GM18505 (cell line): ENCODE measurements at regions not wholly inside any gene's neighbourhood (a gene's known extent, or its start where the extent isn't known, plus 50 kb on each side); places are given as distances from the start of the nearest gene placed in this dataset.

ENCODE experiments used
- ATAC-seq: cut with Tn5 transposase; IDR thresholded peaks from one replicate; pipeline ENCODE4 v1.9.1; 2021; ENCODE audit not compliant: unreplicated experiment
- POLR2A ChIP-seq: IDR thresholded peaks from 4 replicates; pipeline ENCODE4 v1.6.1; 2011; ENCODE audit warnings: borderline replicate concordance; ENCODE audit not compliant: insufficient read depth, insufficient read length; ENCODE audit errors: extremely low read depth

DNA sequence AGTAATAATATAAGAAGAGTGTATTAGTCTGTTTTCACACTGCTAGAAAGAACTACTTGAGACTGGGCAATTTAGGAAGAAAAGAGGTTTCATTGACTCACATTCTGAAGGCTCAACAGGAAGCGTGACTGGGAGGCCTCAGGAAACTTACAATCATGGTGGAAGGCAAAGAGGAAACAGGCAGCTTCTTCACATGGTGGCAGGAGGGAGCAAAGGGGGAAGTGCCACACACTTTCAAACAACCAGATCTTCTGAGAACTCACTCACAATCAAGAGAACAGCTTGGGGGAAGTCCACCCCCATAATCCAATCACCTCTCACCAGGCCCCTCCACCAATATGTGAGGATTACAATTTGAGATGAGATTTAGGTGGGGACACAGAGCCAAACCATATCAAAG, 212.5 kb upstream of the HDAC9 start:
- ATAC-seq, result no peak
- no peak for TF ChIP-seq POLR2A

GRCh38 chr7:18287482-18287881, 208.1 kb upstream of the HDAC9 start:
- no peak for TF ChIP-seq POLR2A
- ATAC-seq, result no peak

DNA sequence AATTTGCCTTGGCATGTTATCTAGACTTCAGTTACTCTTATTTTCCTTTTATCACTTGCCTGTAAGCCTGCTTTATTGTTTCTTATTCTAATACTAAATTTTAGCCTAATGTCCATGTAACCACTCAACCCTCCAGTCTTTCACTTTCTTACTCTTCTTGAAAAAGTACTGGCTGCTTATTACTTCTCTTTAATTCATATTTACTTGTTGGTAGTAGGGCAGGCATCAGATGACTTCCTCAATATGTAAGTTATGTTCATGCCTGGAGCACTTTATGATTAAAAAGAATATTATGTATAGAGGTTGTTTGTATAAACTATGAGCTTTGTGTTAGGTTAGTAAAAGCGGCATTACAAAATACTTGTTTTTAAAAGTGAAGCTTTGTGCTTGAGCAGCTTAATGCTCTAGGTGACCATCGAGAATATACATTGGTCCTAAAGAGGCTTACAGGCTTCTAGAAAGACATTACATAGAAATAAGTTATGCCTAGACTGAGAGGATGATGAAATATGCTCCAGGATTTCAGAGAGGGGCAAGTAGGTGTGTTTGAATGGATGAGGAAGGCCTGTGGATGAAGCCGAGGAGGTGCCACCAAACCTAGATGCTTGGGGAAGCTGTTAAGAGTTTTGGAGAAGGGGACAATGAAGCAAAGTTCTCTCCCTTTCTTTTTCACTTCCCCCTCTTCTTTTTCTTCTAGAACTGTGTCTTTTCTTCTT, 207.1 kb upstream of the HDAC9 start:
- ATAC-seq, result no peak
- no peak for TF ChIP-seq POLR2A

- no peak for ATAC-seq
Observed at GRCh38 chr7:18289788-18290187, 205.8 kb upstream of the HDAC9 start.

DNA sequence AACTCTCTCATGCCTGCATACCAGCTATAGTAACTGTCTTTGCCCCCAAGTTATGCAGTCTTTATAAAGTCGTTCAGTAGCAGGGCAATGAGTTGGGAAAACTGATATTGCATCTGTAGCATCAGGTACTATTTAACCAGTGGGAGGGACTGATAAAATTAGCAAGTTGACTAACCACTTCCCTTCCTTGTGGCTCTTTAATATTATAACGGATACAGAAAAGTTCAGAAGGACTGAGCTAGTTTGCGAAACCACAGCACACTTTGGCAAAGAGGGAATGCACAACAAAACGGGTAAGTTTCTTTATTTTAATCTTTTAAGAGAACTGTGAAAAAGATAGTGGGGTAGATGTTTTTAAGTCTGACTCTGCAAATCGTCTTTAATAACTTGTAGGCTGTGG, 205.3 kb upstream of the HDAC9 start:
- no peak for TF ChIP-seq POLR2A
- ATAC-seq, result peak; percentile 57

More at GRCh38 chr7:18289788-18290187, 205.8 kb upstream of the HDAC9 start:
- TF ChIP-seq POLR2A, result no peak

GRCh38 chr7:18290865-18291264, 204.7 kb upstream of the HDAC9 start:
- TF ChIP-seq POLR2A, result no peak
- ATAC-seq, result no peak

DNA sequence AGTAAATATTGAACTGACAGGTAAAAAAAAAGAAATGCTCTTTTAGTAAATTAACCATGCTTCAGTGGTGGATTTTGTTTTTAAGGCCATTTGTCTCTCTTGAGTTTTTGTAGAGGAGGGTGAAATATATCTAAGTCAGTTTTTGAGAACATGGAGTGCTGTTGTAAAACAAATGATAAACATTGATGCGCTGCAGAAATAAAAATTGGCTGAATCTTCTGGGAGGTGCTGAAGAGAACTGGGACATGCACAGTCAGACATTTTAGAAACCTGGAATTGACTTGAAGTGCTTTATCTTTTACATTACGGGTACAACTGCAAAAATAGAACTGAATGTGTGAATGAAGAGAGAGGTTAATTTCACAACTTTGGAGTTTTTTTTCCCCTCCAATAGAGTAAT, 203.0 kb upstream of the HDAC9 start:
- no peak for ATAC-seq
- TF ChIP-seq POLR2A, result no peak

DNA sequence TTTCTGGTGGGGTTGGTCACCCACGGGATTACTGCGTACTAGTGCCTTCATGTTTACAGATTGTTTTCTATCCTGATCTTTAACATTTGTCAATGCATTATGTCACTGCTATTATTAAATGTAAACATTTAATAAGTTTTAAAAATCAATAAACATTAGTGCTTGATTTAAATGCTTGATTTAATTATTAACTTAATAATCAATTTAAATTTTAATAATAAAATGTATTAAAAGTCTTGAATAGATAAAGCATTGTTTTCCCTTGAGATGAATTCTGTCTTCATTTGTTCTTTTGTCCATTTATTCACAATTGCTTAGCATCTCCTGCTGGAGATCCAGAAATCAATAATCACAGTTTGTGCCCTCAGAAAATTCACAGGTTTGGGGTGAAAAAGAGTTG, 201.8 kb upstream of the HDAC9 start:
- no peak for TF ChIP-seq POLR2A
- no peak for ATAC-seq

DNA sequence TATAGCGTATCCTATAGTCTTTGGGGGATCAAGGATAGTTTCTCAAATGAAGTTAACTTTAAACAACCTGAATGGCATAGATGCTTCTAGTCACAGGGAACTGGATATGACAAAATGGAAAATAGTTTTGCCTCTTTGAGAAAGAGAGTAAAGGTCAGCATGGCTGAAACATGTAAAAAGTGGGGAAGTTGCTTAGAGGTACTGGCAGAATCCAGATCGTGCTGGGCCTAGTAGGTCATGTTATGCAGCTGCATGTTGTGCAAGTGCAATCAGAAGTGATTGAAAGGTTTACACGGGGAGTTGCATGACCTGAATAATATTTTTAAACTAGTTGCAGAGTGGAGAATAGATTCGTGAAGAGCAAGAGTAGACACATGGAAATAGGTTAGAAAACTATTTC, 201.1 kb upstream of the HDAC9 start:
- no peak for TF ChIP-seq POLR2A
- no peak for ATAC-seq

GRCh38 chr7:18295781-18296423, 199.6 kb upstream of the HDAC9 start:
- TF ChIP-seq POLR2A, result no peak
- no peak for ATAC-seq

DNA sequence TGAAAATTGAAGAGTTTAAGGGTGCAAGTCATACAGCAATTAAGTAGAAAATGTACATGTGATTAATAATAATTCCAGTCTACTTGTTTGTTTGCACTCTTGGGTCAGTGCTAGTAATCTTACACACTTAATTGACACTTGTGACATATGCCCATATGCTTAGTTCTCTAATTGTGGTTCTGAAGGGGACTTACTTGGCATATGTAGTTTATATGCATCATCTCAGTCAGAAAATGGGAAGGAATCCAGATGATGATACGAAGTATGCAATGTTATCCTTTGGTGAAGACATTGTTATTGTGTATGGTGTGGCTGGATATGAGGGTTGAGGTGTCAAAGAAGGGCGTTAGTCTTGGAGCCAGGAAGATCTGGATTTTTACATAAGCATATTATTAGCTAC, 193.5 kb upstream of the HDAC9 start:
- no peak for ATAC-seq

GRCh38 chr7:18305866-18306265, 189.7 kb upstream of the HDAC9 start:
- ATAC-seq, result no peak
- TF ChIP-seq POLR2A, result no peak

More for the DNA sequence above, 193.5 kb upstream of the HDAC9 start:
- TF ChIP-seq POLR2A, result no peak

DNA sequence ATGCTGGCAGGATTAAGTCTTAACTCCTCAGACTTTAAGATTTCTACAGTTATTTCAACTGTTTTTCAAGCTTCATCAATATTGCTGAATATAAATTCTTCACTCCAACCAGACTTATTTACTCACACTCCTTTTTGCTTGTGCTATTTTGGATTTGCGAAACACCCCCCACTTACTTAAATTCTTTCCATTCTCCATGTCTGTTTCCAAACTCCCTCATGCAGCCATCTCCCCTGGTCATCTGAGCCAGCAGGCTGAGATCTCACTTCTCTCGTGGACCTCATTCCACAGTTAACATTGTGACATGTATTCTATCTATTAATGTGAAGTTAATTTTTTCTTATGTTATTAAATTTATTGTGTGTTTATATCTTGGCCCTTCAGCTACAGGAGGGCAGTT, 188.9 kb upstream of the HDAC9 start:
- ATAC-seq, result no peak
- no peak for TF ChIP-seq POLR2A

DNA sequence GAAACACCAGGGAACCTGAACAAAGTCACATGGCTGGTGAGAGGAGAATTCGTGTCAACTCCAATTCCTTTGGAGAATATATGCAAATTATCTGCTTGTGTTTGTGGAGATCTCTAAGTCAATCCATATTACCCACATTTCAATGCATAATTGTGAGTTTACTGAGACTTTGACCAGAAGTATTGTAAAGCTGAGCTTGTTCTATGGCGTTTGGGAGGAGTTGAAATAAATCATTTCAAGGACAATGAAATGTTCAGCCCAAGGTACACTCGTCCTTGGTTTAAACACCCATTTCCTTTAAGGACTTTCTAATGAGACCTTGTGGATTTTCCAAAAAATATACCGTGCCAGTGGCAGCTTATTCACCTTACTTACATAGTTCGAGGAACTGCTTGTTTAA, 186.6 kb upstream of the HDAC9 start:
- ATAC-seq, result no peak
- TF ChIP-seq POLR2A, result no peak
